OCI-LY1 (cell line): ENCODE measurements at regions not wholly inside any gene's neighbourhood (a gene's known extent, or its start where the extent isn't known, plus 50 kb on each side); places are given as distances from the start of the nearest gene placed in this dataset.

Source experiments
- H2AFZ ChIP-seq: fragments of 200-600 bp; sonication (generic), shearing (Covaris generic); 2 replicates; pipeline ENCODE4 v1.6.0; 2014; ENCODE audit warnings: antibody characterized with exemption, mild to moderate bottlenecking, low read length
- H3F3A ChIP-seq: fragments of 200-600 bp; sonication (generic), shearing (Covaris generic); 2 replicates; pipeline ENCODE4 v1.6.0; 2014; ENCODE audit warnings: mild to moderate bottlenecking, antibody characterized with exemption, low read length, moderate library complexity; ENCODE audit not compliant: insufficient read depth
- H3K27ac ChIP-seq: fragments of 200-600 bp; sonication (generic); 2 replicates; pipeline ENCODE4 v1.5.1; 2014; ENCODE audit warnings: low read length, mixed run types, mild to moderate bottlenecking, low read depth; ENCODE audit not compliant: poor library complexity, severe bottlenecking
- H3K27me3 ChIP-seq: fragments of 200-600 bp; sonication (generic); 2 replicates; pipeline ENCODE4 v1.6.0; 2014; ENCODE audit warnings: antibody characterized with exemption, mild to moderate bottlenecking, low read length, moderate library complexity; ENCODE audit not compliant: insufficient read depth
- H3K36me3 ChIP-seq: fragments of 200-600 bp; sonication (generic); 2 replicates; pipeline ENCODE4 v1.6.1; 2014; ENCODE audit warnings: mild to moderate bottlenecking, antibody characterized with exemption, low read length, moderate library complexity, mixed read lengths; ENCODE audit not compliant: insufficient read depth
- H3K4me1 ChIP-seq: fragments of 200-600 bp; sonication (generic); 2 replicates; pipeline ENCODE4 v1.5.1; 2014; ENCODE audit warnings: mild to moderate bottlenecking, low read length, moderate library complexity; ENCODE audit not compliant: insufficient read depth, severe bottlenecking
- H3K4me2 ChIP-seq: fragments of 200-600 bp; sonication (generic), shearing (Covaris generic); 2 replicates; pipeline ENCODE4 v1.6.1; 2014; ENCODE audit warnings: low read length
- H3K4me3 ChIP-seq: fragments of 200-600 bp; sonication (generic); 2 replicates; pipeline ENCODE4 v1.5.1; 2014; ENCODE audit warnings: low read length, low read depth, mild to moderate bottlenecking, mixed read lengths; ENCODE audit not compliant: poor library complexity, severe bottlenecking
- H3K79me2 ChIP-seq: fragments of 200-600 bp; shearing (Covaris generic); 2 replicates; pipeline ENCODE4 v1.6.1; 2016; ENCODE audit warnings: mixed run types, low read length, mixed read lengths; ENCODE audit not compliant: insufficient read depth
- H3K9ac ChIP-seq: fragments of 200-600 bp; sonication (generic), shearing (Covaris generic); 2 replicates; pipeline ENCODE4 v1.6.1; 2014; ENCODE audit warnings: mild to moderate bottlenecking, low read length, mixed read lengths
- H3K9me2 ChIP-seq: fragments of 200-600 bp; sonication (generic), shearing (Covaris generic); 2 replicates; pipeline ENCODE4 v1.6.1; 2014; ENCODE audit warnings: low read depth, mild to moderate bottlenecking, low read length, mixed read lengths
- H3K9me3 ChIP-seq: fragments of 200-600 bp; shearing (Covaris generic); 2 replicates; pipeline ENCODE4 v1.6.1; 2014; ENCODE audit warnings: low read length, mixed read lengths
- H4K20me1 ChIP-seq: fragments of 200-600 bp; sonication (generic), shearing (Covaris generic); 2 replicates; pipeline ENCODE4 v1.6.0; 2016; ENCODE audit warnings: mild to moderate bottlenecking, low read length; ENCODE audit not compliant: insufficient read depth
- EZH2 ChIP-seq: fragments of 200-600 bp; sonication (generic), shearing (Covaris generic); IDR thresholded peaks from 2 replicates; pipeline ENCODE4 v1.8.0; 2017; ENCODE audit warnings: borderline replicate concordance, mixed run types, mild to moderate bottlenecking, antibody characterized with exemption, low read length, moderate library complexity, mixed read lengths
- TF ChIP-seq, protein P1 (sequence below): fragments of 200-600 bp; sonication (generic), shearing (Covaris generic); IDR thresholded peaks from 2 replicates; pipeline ENCODE4 v1.5.1; 2017; ENCODE audit warnings: mild to moderate bottlenecking, antibody characterized with exemption, low read length, moderate library complexity, mixed read lengths

GRCh38 chr22:48276994-48277867 is 1514.8 kb downstream of the TBC1D22A start:
- no peaks in the 10 kb centered on the region for H3F3A ChIP-seq
- H2AFZ ChIP-seq = no peak overlapping the region
- no peak overlapping the region for H3K9ac ChIP-seq
- no peaks in the 10 kb centered on the region for H3K9me2 ChIP-seq
- no peak overlapping the region for H3K4me3 ChIP-seq
- H3K4me1 ChIP-seq = no peaks in the 10 kb centered on the region
- H3K27ac ChIP-seq = no peak overlapping the region
- H4K20me1 ChIP-seq = no peaks in the 10 kb centered on the region
- H3K79me2 ChIP-seq = no peaks in the 10 kb centered on the region
- no peaks in the 10 kb centered on the region for H3K36me3 ChIP-seq
- no peaks in the 10 kb centered on the region for H3K27me3 ChIP-seq
- H3K9me3 ChIP-seq = no peaks in the 10 kb centered on the region
- TF ChIP-seq EZH2 = no peak
- TF ChIP-seq, protein P1, sequence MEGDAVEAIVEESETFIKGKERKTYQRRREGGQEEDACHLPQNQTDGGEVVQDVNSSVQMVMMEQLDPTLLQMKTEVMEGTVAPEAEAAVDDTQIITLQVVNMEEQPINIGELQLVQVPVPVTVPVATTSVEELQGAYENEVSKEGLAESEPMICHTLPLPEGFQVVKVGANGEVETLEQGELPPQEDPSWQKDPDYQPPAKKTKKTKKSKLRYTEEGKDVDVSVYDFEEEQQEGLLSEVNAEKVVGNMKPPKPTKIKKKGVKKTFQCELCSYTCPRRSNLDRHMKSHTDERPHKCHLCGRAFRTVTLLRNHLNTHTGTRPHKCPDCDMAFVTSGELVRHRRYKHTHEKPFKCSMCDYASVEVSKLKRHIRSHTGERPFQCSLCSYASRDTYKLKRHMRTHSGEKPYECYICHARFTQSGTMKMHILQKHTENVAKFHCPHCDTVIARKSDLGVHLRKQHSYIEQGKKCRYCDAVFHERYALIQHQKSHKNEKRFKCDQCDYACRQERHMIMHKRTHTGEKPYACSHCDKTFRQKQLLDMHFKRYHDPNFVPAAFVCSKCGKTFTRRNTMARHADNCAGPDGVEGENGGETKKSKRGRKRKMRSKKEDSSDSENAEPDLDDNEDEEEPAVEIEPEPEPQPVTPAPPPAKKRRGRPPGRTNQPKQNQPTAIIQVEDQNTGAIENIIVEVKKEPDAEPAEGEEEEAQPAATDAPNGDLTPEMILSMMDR = no peak
- H3K4me2 ChIP-seq = no peak overlapping the region

DNA sequence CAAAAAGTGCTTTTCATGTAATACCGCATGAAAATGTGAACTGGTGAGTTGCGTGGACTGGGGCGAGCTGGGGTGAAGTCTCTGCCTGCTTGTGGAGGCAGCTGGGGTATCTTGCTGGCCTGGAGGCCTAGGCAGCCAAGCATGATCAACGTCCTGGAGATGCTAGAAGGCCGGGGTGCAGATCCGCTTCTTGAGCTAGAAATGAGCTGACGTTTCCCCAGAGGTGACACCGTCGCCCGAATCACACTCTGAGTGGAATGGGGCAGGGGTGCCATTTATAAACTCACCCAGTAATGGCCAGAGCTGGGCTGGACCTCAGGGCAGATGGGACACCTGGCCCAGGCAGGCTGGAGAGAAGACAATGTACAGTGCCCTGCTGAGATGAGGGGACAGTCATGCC is 1513.0 kb downstream of the TBC1D22A start:
- no peaks in the 10 kb centered on the region for H3F3A ChIP-seq
- no peaks in the 10 kb centered on the region for H3K79me2 ChIP-seq
- H3K27ac ChIP-seq = no peak overlapping the region
- TF ChIP-seq, protein P1 = no peak
- no peak for TF ChIP-seq EZH2
- H3K4me3 ChIP-seq = no peak overlapping the region
- no peaks in the 10 kb centered on the region for H3K9me2 ChIP-seq
- no peaks in the 10 kb centered on the region for H3K4me1 ChIP-seq
- H4K20me1 ChIP-seq = no peaks in the 10 kb centered on the region
- no peaks in the 10 kb centered on the region for H3K9me3 ChIP-seq
- no peaks in the 10 kb centered on the region for H3K27me3 ChIP-seq
- no peaks in the 10 kb centered on the region for H3K36me3 ChIP-seq
- no peak overlapping the region for H3K4me2 ChIP-seq
- no peak overlapping the region for H2AFZ ChIP-seq
- no peak overlapping the region for H3K9ac ChIP-seq

- no peak overlapping the region for H3K4me3 ChIP-seq
- H3K79me2 ChIP-seq = no peaks in the 10 kb centered on the region
- H3K9me3 ChIP-seq = no peaks in the 10 kb centered on the region
- H2AFZ ChIP-seq = no peak overlapping the region
- H3K9me2 ChIP-seq = no peaks in the 10 kb centered on the region
- no peaks in the 10 kb centered on the region for H4K20me1 ChIP-seq
- no peak overlapping the region for H3K4me2 ChIP-seq
- no peaks in the 10 kb centered on the region for H3K36me3 ChIP-seq
- TF ChIP-seq, protein P1 = no peak
- no peak for TF ChIP-seq EZH2
- H3K4me1 ChIP-seq = no peaks in the 10 kb centered on the region
- peaks cover 6% of the 10 kb centered on the region; the same call in 1 of the 2 replicates for H3K27me3 ChIP-seq
- H3K27ac ChIP-seq = no peak overlapping the region
- no peak overlapping the region for H3K9ac ChIP-seq
- no peaks in the 10 kb centered on the region for H3F3A ChIP-seq
Observed at GRCh38 chr22:48270731-48271130, 1508.3 kb downstream of the TBC1D22A start.
